GM19023 (cell line): ENCODE measurements at regions not wholly inside any gene's neighbourhood (a gene's known extent, or its start where the extent isn't known, plus 50 kb on each side); places are given as distances from the start of the nearest gene placed in this dataset.
"Not testable (repeated sequence)": the region's sequence is repeated elsewhere in the genome, so short reads cannot be mapped to it uniquely, and the experiment has no call there.

Source experiments
- ATAC-seq: cut with Tn5 transposase; IDR thresholded peaks from one replicate; pipeline ENCODE4 v1.9.1; 2021; ENCODE audit warnings: mild to moderate bottlenecking, moderate library complexity; ENCODE audit not compliant: unreplicated experiment

- ATAC-seq, result no peak
Measured at GRCh38 chr1:73772941-73773340, 425.0 kb downstream of the LRRIQ3 start.

GRCh38 chr1:73771396-73771795 lies 426.6 kb downstream of the LRRIQ3 start:
- no peak for ATAC-seq

GRCh38 chr1:73770109-73770905 lies 427.7 kb downstream of the LRRIQ3 start:
- no peak for ATAC-seq

DNA sequence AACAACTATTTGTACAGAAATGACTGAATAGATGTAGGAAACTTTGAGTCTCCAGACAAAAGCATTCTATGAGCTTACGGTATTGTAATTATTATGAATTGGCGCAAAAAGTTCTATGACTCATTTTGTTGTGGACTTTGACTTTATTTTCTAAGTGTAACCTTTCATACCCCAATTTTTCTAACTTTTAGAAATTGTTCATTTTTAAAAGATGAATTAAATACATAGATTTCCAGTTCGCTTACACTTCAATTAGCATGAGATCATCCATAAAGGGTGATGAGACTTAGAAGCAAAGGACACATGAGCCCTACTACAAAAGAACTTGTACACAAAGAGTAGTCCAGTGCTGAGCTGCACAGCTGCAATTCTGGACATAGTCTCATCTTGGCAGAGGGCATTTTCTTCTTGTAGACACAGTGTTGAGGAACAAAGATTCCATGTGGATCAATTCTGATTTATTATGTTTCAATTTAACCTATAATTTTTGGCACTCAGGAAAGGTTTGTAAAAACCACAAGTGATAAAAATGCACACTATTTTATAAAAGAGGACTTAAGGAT lies 431.1 kb downstream of the LRRIQ3 start:
- ATAC-seq, result no peak

DNA sequence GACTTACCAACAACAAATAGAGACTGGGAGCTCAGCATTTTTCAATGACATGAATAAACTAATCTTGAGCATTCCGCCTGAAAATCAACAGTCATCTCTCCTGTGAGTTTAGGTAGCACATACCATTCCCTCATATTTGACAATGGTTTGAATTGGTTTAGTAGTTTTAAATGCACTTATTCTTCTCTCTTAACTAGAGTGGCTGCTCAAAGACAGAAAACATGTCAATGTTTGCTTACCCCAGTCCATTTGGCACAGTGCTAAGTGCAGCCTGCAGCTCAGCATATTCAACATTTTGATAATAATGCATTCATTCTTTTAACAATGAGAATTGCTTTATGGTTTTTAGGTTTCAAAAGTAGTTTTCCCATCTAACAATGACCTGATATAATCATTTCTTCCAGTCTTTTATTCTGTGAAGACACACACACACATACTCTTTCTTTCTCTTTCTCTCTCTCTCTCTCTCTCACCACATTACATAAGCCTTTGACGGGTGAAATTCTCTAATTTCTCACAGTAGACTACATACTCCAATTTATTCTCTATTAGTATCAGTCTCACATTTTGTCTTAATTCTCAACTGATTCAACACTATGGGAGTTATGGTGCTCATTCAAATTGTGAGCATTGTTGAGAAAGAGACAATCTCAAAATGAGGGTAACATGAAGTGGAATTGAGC lies 432.3 kb downstream of the LRRIQ3 start:
- no peak for ATAC-seq

GRCh38 chr1:73761559-73761958 lies 436.4 kb downstream of the LRRIQ3 start:
- no peak for ATAC-seq

DNA sequence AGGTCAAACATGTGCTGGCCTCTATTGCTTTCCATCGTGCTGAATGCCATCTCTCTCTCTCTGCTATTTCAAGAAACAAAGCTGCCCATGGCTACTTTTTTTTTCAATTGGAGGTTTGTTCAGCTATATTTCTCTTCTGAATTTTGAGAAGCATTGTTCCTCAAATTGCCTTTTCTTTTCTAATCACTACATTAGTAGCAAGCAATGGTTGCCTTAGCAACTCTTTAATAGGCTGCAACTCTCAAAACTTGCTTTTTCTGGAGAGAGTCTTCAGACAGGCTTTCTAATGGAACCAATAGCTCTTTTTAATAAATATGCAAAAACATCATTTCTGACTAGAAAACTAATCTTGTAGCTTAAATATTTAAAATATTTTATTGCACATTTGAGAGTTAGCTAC lies 439.0 kb downstream of the LRRIQ3 start:
- no peak for ATAC-seq

DNA sequence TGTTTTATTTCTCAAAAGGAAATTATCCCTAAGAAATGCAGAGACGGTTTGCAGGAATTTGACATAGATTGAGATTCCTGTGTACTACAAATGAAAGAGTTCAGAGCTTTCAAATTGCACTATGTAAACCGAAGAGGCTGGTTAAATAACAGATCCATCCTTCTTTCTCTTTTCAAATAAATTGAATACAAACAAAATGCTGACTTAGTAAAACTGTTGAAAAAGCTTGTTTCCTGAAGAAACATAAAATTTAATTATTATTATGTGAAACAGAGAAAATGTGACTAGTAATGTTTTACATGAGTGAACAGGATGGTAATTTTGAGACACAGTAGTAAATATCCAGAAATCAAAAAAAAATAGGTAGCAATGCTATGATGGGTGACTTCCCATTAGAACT lies 441.2 kb downstream of the LRRIQ3 start:
- no peak for ATAC-seq

DNA sequence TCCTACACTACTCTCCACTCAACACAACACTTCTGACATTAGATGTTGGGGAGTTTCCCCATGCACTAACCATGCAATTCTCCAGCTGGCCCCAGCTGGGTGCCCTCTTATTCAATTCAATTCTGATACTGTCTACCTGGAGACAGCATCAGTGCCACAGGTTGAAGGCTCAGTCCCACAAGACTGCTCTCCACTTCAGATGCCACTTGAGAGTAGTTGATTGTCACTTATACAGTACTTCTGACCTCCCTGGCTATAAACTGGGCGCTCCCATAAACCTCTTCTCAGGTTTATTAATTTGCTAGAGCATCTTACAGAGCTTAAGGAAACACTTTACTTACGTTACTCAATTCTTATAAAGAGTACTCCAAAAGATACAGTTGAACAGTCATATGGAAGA lies 442.3 kb downstream of the LRRIQ3 start:
- ATAC-seq, result no peak

DNA sequence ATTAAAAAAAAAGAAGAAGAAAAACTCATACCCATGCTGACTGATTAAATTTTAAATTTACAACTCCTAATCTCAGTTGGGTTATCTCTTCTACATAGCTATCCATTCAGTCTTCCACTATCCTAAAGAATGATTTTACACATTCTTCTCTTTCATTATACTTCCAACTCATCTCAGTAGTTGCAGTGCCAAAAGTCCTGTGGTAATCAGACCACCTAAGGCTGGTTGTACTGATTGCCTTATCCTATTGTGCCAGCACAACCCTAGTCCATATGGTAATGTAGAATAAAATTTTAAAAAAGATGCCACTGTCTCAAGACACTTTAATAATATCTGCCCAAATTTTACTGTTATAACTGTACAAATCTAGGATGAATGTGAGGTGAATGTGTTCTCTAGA lies 448.0 kb downstream of the LRRIQ3 start:
- ATAC-seq, result no peak

DNA sequence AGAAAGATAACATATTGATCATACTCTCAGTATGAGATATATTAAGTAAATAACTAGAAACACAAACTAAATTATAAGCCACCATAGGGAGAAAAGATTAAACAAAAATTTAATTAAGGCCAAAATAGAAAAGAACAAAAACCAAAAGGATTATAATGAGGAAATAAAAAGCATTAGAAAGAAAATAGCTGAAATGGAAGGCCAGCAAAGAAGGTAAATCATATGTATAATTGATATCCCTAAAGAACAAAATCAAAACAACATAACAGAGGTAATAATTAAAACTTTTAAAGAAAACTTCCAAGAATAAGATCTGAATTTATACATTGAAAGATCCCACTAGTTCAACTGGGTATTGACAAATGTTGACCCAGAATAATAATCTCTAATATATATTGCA lies 453.0 kb downstream of the LRRIQ3 start:
- ATAC-seq, result no peak

- no peak for ATAC-seq
Measured at GRCh38 chr1:73736125-73736524, 461.9 kb downstream of the LRRIQ3 start.

DNA sequence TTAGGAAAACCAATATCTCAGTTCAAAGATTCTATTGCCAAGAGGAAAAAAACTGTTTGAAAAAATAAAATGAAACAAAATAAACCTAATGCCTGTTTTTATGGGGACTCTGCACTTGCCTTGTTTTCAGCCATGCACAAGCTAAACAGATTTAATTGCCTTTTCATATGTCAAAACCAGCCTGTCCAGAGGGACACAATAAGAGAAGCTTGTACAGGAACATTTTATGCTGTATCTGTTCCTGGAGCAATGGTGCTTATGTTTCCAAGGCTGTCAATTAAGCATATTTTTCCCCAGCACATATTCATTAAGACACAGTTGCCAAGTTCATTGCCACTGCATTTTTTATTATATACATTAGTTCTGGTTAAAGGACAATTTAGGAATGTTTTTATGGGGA lies 470.9 kb downstream of the LRRIQ3 start:
- no peak for ATAC-seq

- no peak for ATAC-seq
Measured at GRCh38 chr1:73722055-73722454, 475.9 kb downstream of the LRRIQ3 start.

- ATAC-seq, result no peak
Measured at GRCh38 chr1:73717976-73718375, 480.0 kb downstream of the LRRIQ3 start.

DNA sequence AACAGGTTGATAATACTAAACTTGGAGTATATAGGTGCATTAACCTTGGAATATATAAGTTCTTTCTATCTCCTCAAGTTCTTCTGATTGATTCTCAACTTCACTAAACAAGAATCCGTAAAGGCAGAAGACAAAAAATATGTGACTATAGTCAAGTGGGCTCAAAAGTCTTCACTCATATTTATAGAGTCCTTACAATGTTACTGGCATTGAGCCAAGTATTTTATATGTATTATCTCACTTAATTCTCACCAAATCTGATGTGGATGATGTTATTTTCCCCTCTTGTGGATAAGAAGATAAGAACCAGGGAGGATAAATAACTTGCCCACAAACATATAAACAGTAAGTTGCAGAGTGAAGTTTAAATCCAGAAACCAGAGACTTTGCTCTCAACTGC lies 486.9 kb downstream of the LRRIQ3 start:
- ATAC-seq, result no peak

DNA sequence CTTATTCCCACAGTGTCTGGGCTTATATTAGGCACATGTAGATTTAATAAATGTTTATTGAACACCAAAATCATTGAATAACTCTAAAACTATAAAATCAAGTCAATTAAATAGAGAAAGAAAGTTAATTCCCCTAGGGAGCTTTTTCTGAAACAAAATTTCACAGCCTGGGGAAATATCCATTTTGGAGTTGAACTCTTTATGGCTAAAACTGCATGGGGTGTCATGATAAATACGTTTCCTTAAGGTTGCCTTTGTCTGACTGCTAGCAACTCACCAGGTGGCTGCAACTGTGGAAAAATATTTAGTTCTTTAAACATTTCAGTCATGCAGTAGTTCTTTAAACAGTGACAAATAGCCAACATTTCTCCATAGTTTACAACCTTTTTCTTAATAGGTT lies 496.1 kb downstream of the LRRIQ3 start:
- no peak for ATAC-seq

DNA sequence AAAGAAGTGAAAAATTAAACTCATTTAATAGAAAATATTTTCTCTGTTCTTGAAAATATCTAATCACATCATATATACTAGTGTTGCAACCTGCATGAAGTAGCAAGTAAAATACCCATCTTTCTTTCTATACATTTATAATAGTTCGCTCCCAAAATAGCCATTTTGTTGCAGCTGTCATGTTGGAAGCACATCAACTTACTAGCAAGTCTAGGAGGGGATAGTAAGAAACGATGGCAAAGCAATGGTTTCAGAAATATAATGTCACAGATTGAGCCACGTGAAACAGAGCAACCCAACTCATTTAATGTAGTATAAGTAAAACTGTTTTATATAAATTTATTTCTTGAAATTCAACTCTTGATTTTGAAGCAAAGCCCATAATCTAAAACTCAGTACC lies 521.8 kb downstream of the LRRIQ3 start:
- ATAC-seq, result no peak

- ATAC-seq, result no peak
Measured at GRCh38 chr1:73674945-73675561, 522.9 kb downstream of the LRRIQ3 start.

DNA sequence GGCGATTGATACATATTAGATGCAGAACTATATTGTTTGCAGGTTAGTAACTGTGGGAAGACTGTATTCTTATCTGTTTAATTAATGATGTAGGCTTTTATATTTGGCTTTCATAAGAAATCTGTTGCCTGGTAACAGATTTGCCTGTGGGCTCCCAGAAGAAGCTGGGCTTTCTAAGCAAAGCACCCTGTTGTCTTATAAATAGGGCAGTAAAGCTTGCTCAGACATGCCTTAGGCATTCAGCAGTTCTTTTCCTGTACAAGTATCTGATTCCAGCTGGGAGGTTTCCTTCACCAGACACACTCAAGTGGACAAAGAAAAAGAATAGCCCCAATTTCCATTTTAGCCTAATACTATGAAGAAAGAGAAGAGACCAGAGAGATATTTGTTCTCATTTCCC lies 524.0 kb downstream of the LRRIQ3 start:
- no peak for ATAC-seq

DNA sequence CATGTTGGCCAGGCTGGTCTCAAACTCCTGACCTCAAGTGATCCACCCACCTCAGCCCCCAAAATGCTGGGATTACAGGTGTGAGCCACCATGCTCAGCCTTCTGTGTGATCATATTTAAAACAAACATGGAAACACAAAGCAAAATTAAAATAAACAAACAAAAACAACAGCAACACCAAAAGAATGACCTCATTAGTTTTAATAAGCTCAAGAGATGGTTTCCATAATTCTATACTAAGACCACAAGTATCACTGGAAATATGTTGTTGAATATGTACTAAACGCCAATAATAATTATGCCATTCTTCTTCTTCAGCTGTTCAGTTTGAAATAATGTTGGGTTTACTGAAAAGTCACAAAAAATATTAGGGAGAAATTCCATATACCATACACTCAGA lies 526.4 kb downstream of the LRRIQ3 start:
- ATAC-seq, result no peak

GRCh38 chr1:73667959-73668358 lies 530.0 kb downstream of the LRRIQ3 start:
- not testable (repeated sequence) for ATAC-seq
